ENCODE measurements at regions not wholly inside any gene's neighbourhood (a gene's known extent, or its start where the extent isn't known, plus 50 kb on each side); places are given as distances from the start of the nearest gene placed in this dataset.

- peak; percentile 73 for TF ChIP-seq CTCF (conservative IDR thresholded peaks at IDR 0.05)
- H3K79me1 ChIP-seq (ENCODE audit: insufficient read depth, low read depth, low read length, poor library complexity, severe bottlenecking) = no peaks in the 10 kb centered on the region
- H2AFZ ChIP-seq (ENCODE audit: low read length) = peak overlapping the region; percentile 86
- H2BK120ac ChIP-seq (ENCODE audit: low read depth, low read length, poor library complexity, severe bottlenecking) = no peak overlapping the region
- peaks cover 3% of the 10 kb centered on the region; the same call in 1 of the 2 replicates for H3K4me1 ChIP-seq (ENCODE audit: insufficient read depth, low read length)
- no peak overlapping the region for H3K9ac ChIP-seq (ENCODE audit: extremely low read depth, insufficient read length, low read length)
- no peak overlapping the region for H4K91ac ChIP-seq (ENCODE audit: insufficient read length, low read depth, low read length)
- no peak overlapping the region for H3K14ac ChIP-seq (ENCODE audit: insufficient read depth, low read length)
- DNase-seq = no peak
- H2AK5ac ChIP-seq (ENCODE audit: insufficient read length, low read length) = no peak overlapping the region
- no peak overlapping the region for H4K8ac ChIP-seq (replicated peaks; ENCODE audit: insufficient read length, low read depth, low read length)
- H3K27me3 ChIP-seq (ENCODE audit: insufficient read depth, low read length) = no peaks in the 10 kb centered on the region
- no peaks in the 10 kb centered on the region for H3K9me3 ChIP-seq (ENCODE audit: control insufficient read depth, low read depth, low read length)
- no peak overlapping the region for H4K5ac ChIP-seq (ENCODE audit: insufficient read length, low read depth, low read length)
- Mint-ChIP-seq H3K27ac (no peak overlapping the region), H3K4me3 (no peak overlapping the region), H3K27me3 (ENCODE audit: low read depth) (no peaks in the 10 kb centered on the region), H3K4me1 (peaks cover 7 to 17% of the 10 kb centered on the region in 2 experiments), H3K9me3 (no peaks in the 10 kb centered on the region; a peak in 1 of 5 replicates), H3K36me3 (ENCODE audit: insufficient read depth in 1 of 3, low read depth in 3 of 3) (no peaks in the 10 kb centered on the region)
- H3K23me2 ChIP-seq (ENCODE audit: insufficient read length, low read depth, low read length, poor library complexity, severe bottlenecking) = no peaks in the 10 kb centered on the region
- H2BK12ac ChIP-seq (ENCODE audit: insufficient read length, low read depth, low read length) = no peak overlapping the region
- H3K56ac ChIP-seq (ENCODE audit: insufficient read length, low read depth, low read length) = no peak overlapping the region
- H2BK5ac ChIP-seq (ENCODE audit: insufficient read length, low read length) = no peak overlapping the region
- no peaks in the 10 kb centered on the region for H3K79me2 ChIP-seq (ENCODE audit: insufficient read depth, low read length)
- H3K18ac ChIP-seq (ENCODE audit: insufficient read length, low read depth, low read length) = no peak overlapping the region
- WGBS (ENCODE audit: extremely low coverage, insufficient read length, low lambda C conversion rate) = no CpG with 5 or more reads among the region's 6 CpGs
- no peaks in the 10 kb centered on the region for H4K20me1 ChIP-seq (ENCODE audit: control insufficient read depth, insufficient read depth, insufficient read length)
- H3T11ph ChIP-seq (ENCODE audit: low read length) = no peak overlapping the region
- no peak overlapping the region for H3K27ac ChIP-seq (ENCODE audit: insufficient read length, low read depth, low read length)
- no peak overlapping the region for H2BK15ac ChIP-seq (ENCODE audit: low read depth, low read length)
- no peak overlapping the region for H2BK20ac ChIP-seq (ENCODE audit: low read depth, low read length, poor library complexity, severe bottlenecking)
- no peak overlapping the region for H3K23ac ChIP-seq (ENCODE audit: insufficient read length, low read depth, low read length)
- no peak overlapping the region for H3K4me2 ChIP-seq (ENCODE audit: insufficient read depth, insufficient read length, low read length)
- no peak overlapping the region for H3K4ac ChIP-seq (ENCODE audit: low read depth, low read length)
These were observed 64.0 kb upstream of the HMCN1 start for GRCh38 chr1:185670187-185670627.

Measured in H9 (cell line).